ENCODE measurements at regions not wholly inside any gene's neighbourhood (a gene's known extent, or its start where the extent isn't known, plus 50 kb on each side); places are given as distances from the start of the nearest gene placed in this dataset.

DNA sequence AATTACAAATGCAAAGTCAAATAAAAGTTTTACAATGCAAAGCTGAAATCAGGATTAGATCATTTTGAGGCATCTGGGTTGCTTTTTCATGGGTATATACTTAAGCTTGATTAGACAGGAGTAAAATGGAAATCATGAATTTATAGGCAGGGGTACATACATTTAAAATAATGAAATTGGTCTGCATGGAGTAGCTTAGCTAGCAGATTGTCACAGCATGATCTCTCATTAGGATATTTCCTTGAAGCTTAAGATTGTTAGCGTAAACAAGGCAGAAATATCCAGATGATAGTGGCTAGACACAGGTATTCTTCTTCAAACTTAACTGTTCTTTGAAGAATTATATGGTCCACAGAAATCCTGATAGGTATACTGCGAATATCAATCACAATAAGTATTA is 1627.0 kb upstream of the PCDH20 start:
- H3K27me3 ChIP-seq (replicated peaks; ENCODE audit: control insufficient read depth, insufficient read depth, low read length, poor library complexity, severe bottlenecking): no peaks in the 10 kb centered on the region
- DNase-seq: no peak
- H3K9me3 ChIP-seq (ENCODE audit: control insufficient read depth, low read length): no peaks in the 10 kb centered on the region
- no peak overlapping the region for H3K27ac ChIP-seq (ENCODE audit: insufficient read depth, low read length, poor library complexity, severe bottlenecking)
- H3K4me3 ChIP-seq (ENCODE audit: insufficient read depth, low read depth, low read length, poor library complexity, severe bottlenecking): no peak overlapping the region
- no peaks in the 10 kb centered on the region for H3K36me3 ChIP-seq (ENCODE audit: control insufficient read depth, insufficient read depth, low read length)
- H3K4me1 ChIP-seq (ENCODE audit: control insufficient read depth, insufficient read depth, low read length, poor library complexity, severe bottlenecking): no peaks in the 10 kb centered on the region

- H3K27me3 ChIP-seq (replicated peaks; ENCODE audit: control insufficient read depth, insufficient read depth, low read length, poor library complexity, severe bottlenecking): no peaks in the 10 kb centered on the region
- DNase-seq: no peak
- H3K4me1 ChIP-seq (ENCODE audit: control insufficient read depth, insufficient read depth, low read length, poor library complexity, severe bottlenecking): no peaks in the 10 kb centered on the region
- H3K27ac ChIP-seq (ENCODE audit: insufficient read depth, low read length, poor library complexity, severe bottlenecking): no peak overlapping the region
- H3K9me3 ChIP-seq (ENCODE audit: control insufficient read depth, low read length): no peaks in the 10 kb centered on the region
- H3K4me3 ChIP-seq (ENCODE audit: insufficient read depth, low read depth, low read length, poor library complexity, severe bottlenecking): no peak overlapping the region
- no peaks in the 10 kb centered on the region for H3K36me3 ChIP-seq (ENCODE audit: control insufficient read depth, insufficient read depth, low read length)
Observed at GRCh38 chr13:63041640-63042414, 1626.2 kb upstream of the PCDH20 start.

DNA sequence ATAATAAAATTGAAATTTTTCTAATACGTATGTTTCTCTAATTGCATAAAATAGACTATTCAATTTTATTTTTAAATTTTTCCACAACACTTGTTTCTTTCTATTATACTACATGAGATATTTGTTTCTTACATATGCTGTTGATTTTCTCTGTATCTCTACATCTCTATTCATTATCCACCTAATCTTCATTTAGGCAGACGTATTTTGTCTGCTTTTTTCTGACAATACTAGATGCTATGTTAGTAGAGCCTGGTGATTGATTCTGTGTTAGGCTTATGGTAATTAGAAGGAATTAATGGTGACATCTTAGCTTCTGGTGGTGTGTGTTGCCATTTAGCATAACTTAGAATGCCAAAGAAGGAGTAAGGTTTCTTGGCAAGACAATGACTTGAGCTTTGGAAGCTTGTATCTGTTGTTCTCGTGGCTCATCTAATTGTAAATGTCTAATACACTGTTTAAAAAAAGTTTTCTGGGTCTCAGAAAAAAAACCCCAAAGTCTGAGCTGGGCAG is 1610.7 kb upstream of the PCDH20 start:
- no peaks in the 10 kb centered on the region for H3K36me3 ChIP-seq (ENCODE audit: control insufficient read depth, insufficient read depth, low read length)
- no peak overlapping the region for H3K27ac ChIP-seq (ENCODE audit: insufficient read depth, low read length, poor library complexity, severe bottlenecking)
- no peaks in the 10 kb centered on the region for H3K9me3 ChIP-seq (ENCODE audit: control insufficient read depth, low read length)
- H3K27me3 ChIP-seq (replicated peaks; ENCODE audit: control insufficient read depth, insufficient read depth, low read length, poor library complexity, severe bottlenecking): no peaks in the 10 kb centered on the region
- no peak for DNase-seq
- H3K4me3 ChIP-seq (ENCODE audit: insufficient read depth, low read depth, low read length, poor library complexity, severe bottlenecking): no peak overlapping the region
- no peaks in the 10 kb centered on the region for H3K4me1 ChIP-seq (ENCODE audit: control insufficient read depth, insufficient read depth, low read length, poor library complexity, severe bottlenecking)

DNA sequence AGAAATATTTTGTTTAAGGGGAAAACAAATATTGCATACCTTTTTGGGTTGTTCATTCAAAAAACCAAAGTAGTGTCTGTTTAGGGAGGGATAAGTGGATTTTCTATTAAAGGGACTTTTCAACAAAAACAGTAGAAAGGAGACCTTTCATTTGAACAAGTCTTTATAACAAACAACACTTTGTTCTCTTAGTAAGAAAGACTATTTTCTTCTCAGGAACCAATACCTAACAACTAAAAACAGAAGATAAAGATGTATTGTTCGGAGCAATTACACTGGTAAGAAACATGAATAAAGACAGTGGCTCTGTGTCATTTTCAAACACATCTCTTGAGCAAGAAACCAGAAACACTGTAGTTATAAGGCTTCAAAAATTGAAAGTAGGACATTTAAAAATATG is 1610.1 kb upstream of the PCDH20 start:
- Histone ChIP-seq H3K36me3 (ENCODE audit: control insufficient read depth, insufficient read depth, low read length) (no peaks in the 10 kb centered on the region), H3K4me1 (ENCODE audit: control insufficient read depth, insufficient read depth, low read length, poor library complexity, severe bottlenecking) (no peaks in the 10 kb centered on the region), H3K27me3 (replicated peaks; ENCODE audit: control insufficient read depth, insufficient read depth, low read length, poor library complexity, severe bottlenecking) (no peaks in the 10 kb centered on the region), H3K27ac (ENCODE audit: insufficient read depth, low read length, poor library complexity, severe bottlenecking) (no peak overlapping the region), H3K4me3 (ENCODE audit: insufficient read depth, low read depth, low read length, poor library complexity, severe bottlenecking) (no peak overlapping the region), H3K9me3 (ENCODE audit: control insufficient read depth, low read length) (no peaks in the 10 kb centered on the region)
- DNase-seq: no peak

- Histone ChIP-seq H3K36me3 (ENCODE audit: control insufficient read depth, insufficient read depth, low read length) (no peaks in the 10 kb centered on the region), H3K4me3 (ENCODE audit: insufficient read depth, low read depth, low read length, poor library complexity, severe bottlenecking) (no peak overlapping the region)
Observed at GRCh38 chr13:63024458-63024857, 1608.8 kb upstream of the PCDH20 start.

GRCh38 chr13:63011996-63012395 is 1596.3 kb upstream of the PCDH20 start:
- Histone ChIP-seq H3K27ac (ENCODE audit: insufficient read depth, low read length, poor library complexity, severe bottlenecking) (no peak overlapping the region), H3K4me1 (ENCODE audit: control insufficient read depth, insufficient read depth, low read length, poor library complexity, severe bottlenecking) (no peaks in the 10 kb centered on the region), H3K4me3 (ENCODE audit: insufficient read depth, low read depth, low read length, poor library complexity, severe bottlenecking) (no peak overlapping the region), H3K9me3 (ENCODE audit: control insufficient read depth, low read length) (no peaks in the 10 kb centered on the region), H3K36me3 (ENCODE audit: control insufficient read depth, insufficient read depth, low read length) (no peaks in the 10 kb centered on the region), H3K27me3 (replicated peaks; ENCODE audit: control insufficient read depth, insufficient read depth, low read length, poor library complexity, severe bottlenecking) (no peaks in the 10 kb centered on the region)
- no peak for DNase-seq

More at GRCh38 chr13:63024458-63024857, 1608.8 kb upstream of the PCDH20 start:
- H3K27ac ChIP-seq (ENCODE audit: insufficient read depth, low read length, poor library complexity, severe bottlenecking): no peak overlapping the region
- H3K9me3 ChIP-seq (ENCODE audit: control insufficient read depth, low read length): no peaks in the 10 kb centered on the region
- H3K4me1 ChIP-seq (ENCODE audit: control insufficient read depth, insufficient read depth, low read length, poor library complexity, severe bottlenecking): no peaks in the 10 kb centered on the region
- no peak for DNase-seq
- no peaks in the 10 kb centered on the region for H3K27me3 ChIP-seq (replicated peaks; ENCODE audit: control insufficient read depth, insufficient read depth, low read length, poor library complexity, severe bottlenecking)

GRCh38 chr13:63010072-63010658 is 1594.5 kb upstream of the PCDH20 start:
- Histone ChIP-seq H3K27ac (ENCODE audit: insufficient read depth, low read length, poor library complexity, severe bottlenecking) (no peak overlapping the region), H3K4me3 (ENCODE audit: insufficient read depth, low read depth, low read length, poor library complexity, severe bottlenecking) (no peak overlapping the region), H3K27me3 (replicated peaks; ENCODE audit: control insufficient read depth, insufficient read depth, low read length, poor library complexity, severe bottlenecking) (no peaks in the 10 kb centered on the region), H3K36me3 (ENCODE audit: control insufficient read depth, insufficient read depth, low read length) (no peaks in the 10 kb centered on the region), H3K9me3 (ENCODE audit: control insufficient read depth, low read length) (no peaks in the 10 kb centered on the region), H3K4me1 (ENCODE audit: control insufficient read depth, insufficient read depth, low read length, poor library complexity, severe bottlenecking) (no peaks in the 10 kb centered on the region)
- DNase-seq: no peak

- no peaks in the 10 kb centered on the region for H3K36me3 ChIP-seq (ENCODE audit: control insufficient read depth, insufficient read depth, low read length)
- no peaks in the 10 kb centered on the region for H3K4me1 ChIP-seq (ENCODE audit: control insufficient read depth, insufficient read depth, low read length, poor library complexity, severe bottlenecking)
- H3K27ac ChIP-seq (ENCODE audit: insufficient read depth, low read length, poor library complexity, severe bottlenecking): no peak overlapping the region
- DNase-seq: no peak
- H3K9me3 ChIP-seq (ENCODE audit: control insufficient read depth, low read length): no peaks in the 10 kb centered on the region
- H3K4me3 ChIP-seq (ENCODE audit: insufficient read depth, low read depth, low read length, poor library complexity, severe bottlenecking): no peak overlapping the region
- H3K27me3 ChIP-seq (replicated peaks; ENCODE audit: control insufficient read depth, insufficient read depth, low read length, poor library complexity, severe bottlenecking): no peaks in the 10 kb centered on the region
Observed at GRCh38 chr13:63005625-63006024, 1590.0 kb upstream of the PCDH20 start.

DNA sequence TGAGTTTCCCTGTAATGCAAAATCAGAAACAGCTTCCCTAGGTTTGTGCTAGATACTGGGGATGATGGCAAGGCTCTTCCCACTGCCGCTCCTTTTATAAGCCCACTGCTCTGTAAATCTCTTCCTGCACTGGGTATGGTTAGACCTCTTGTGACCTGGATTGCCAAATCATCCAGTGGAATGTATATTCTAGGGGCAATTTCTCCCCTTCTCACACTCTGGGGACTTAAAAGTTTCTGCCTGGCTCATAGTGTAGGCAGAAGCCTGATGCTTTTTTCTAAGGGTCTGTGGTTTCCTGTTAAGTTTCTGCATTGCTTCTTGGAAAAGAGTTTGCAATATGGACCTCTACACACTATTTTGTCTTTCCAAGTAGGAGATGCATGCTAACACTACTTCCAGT is 1582.0 kb upstream of the PCDH20 start:
- no peaks in the 10 kb centered on the region for H3K9me3 ChIP-seq (ENCODE audit: control insufficient read depth, low read length)
- H3K4me3 ChIP-seq (ENCODE audit: insufficient read depth, low read depth, low read length, poor library complexity, severe bottlenecking): no peak overlapping the region
- H3K36me3 ChIP-seq (ENCODE audit: control insufficient read depth, insufficient read depth, low read length): no peaks in the 10 kb centered on the region
- no peaks in the 10 kb centered on the region for H3K27me3 ChIP-seq (replicated peaks; ENCODE audit: control insufficient read depth, insufficient read depth, low read length, poor library complexity, severe bottlenecking)
- DNase-seq: no peak
- no peaks in the 10 kb centered on the region for H3K4me1 ChIP-seq (ENCODE audit: control insufficient read depth, insufficient read depth, low read length, poor library complexity, severe bottlenecking)
- no peak overlapping the region for H3K27ac ChIP-seq (ENCODE audit: insufficient read depth, low read length, poor library complexity, severe bottlenecking)

- no peak overlapping the region for H3K4me3 ChIP-seq (ENCODE audit: insufficient read depth, low read depth, low read length, poor library complexity, severe bottlenecking)
- no peaks in the 10 kb centered on the region for H3K9me3 ChIP-seq (ENCODE audit: control insufficient read depth, low read length)
- H3K4me1 ChIP-seq (ENCODE audit: control insufficient read depth, insufficient read depth, low read length, poor library complexity, severe bottlenecking): no peaks in the 10 kb centered on the region
- H3K27me3 ChIP-seq (replicated peaks; ENCODE audit: control insufficient read depth, insufficient read depth, low read length, poor library complexity, severe bottlenecking): no peaks in the 10 kb centered on the region
- no peaks in the 10 kb centered on the region for H3K36me3 ChIP-seq (ENCODE audit: control insufficient read depth, insufficient read depth, low read length)
- DNase-seq: no peak
- H3K27ac ChIP-seq (ENCODE audit: insufficient read depth, low read length, poor library complexity, severe bottlenecking): no peak overlapping the region
Observed at GRCh38 chr13:62997038-62997599, 1581.5 kb upstream of the PCDH20 start.

All from effector memory CD4-positive, alpha-beta T cell (primary cell).